HT-29 (cell line): ENCODE measurements at regions not wholly inside any gene's neighbourhood (a gene's known extent, or its start where the extent isn't known, plus 50 kb on each side); places are given as distances from the start of the nearest gene placed in this dataset.

Experiments
- DNase-seq: peaks from one replicate; pipeline ENCODE4 v3.0.0-alpha.2; 2015; ENCODE audit warnings: low spot score

GRCh38 chr2:12305931-12306330, 410.8 kb upstream of the TRIB2 start:
- no peak for DNase-seq

GRCh38 chr2:12310399-12310798, 406.3 kb upstream of the TRIB2 start:
- DNase-seq = no peak

GRCh38 chr2:12313445-12314126, 403.1 kb upstream of the TRIB2 start:
- DNase-seq = no peak

GRCh38 chr2:12314127-12314760, 402.5 kb upstream of the TRIB2 start:
- no peak for DNase-seq

- DNase-seq = no peak
Measured at GRCh38 chr2:12315224-12315623, 401.5 kb upstream of the TRIB2 start.

GRCh38 chr2:12316476-12316875, 400.3 kb upstream of the TRIB2 start:
- no peak for DNase-seq

GRCh38 chr2:12317286-12317685, 399.4 kb upstream of the TRIB2 start:
- DNase-seq = no peak

- no peak for DNase-seq
Measured at GRCh38 chr2:12317814-12318426, 398.8 kb upstream of the TRIB2 start.

GRCh38 chr2:12318427-12319057, 398.2 kb upstream of the TRIB2 start:
- DNase-seq = no peak

- DNase-seq = no peak
Measured at GRCh38 chr2:12320027-12320734, 396.6 kb upstream of the TRIB2 start.

- no peak for DNase-seq
Measured at GRCh38 chr2:12320991-12321641, 395.6 kb upstream of the TRIB2 start.

- DNase-seq = no peak
Measured at GRCh38 chr2:12321886-12322285, 394.9 kb upstream of the TRIB2 start.

GRCh38 chr2:12325806-12326205, 390.9 kb upstream of the TRIB2 start:
- DNase-seq = no peak

- DNase-seq = peak; percentile 3
Measured at GRCh38 chr2:12326449-12327190, 390.1 kb upstream of the TRIB2 start.

GRCh38 chr2:12330916-12331315, 385.8 kb upstream of the TRIB2 start:
- no peak for DNase-seq

GRCh38 chr2:12331698-12332097, 385.0 kb upstream of the TRIB2 start:
- DNase-seq = no peak

GRCh38 chr2:12333293-12333692, 383.4 kb upstream of the TRIB2 start:
- no peak for DNase-seq

GRCh38 chr2:12334412-12334966, 382.2 kb upstream of the TRIB2 start:
- DNase-seq = no peak

GRCh38 chr2:12335131-12335530, 381.6 kb upstream of the TRIB2 start:
- no peak for DNase-seq

- no peak for DNase-seq
Measured at GRCh38 chr2:12335995-12336394, 380.7 kb upstream of the TRIB2 start.
